ENCODE measurements at regions not wholly inside any gene's neighbourhood (a gene's known extent, or its start where the extent isn't known, plus 50 kb on each side); places are given as distances from the start of the nearest gene placed in this dataset.

- H3K36me3 ChIP-seq: no peaks in the 10 kb centered on the region
- no peak overlapping the region for H3K4me3 ChIP-seq
- H4K20me1 ChIP-seq: no peaks in the 10 kb centered on the region
- H3K9me3 ChIP-seq: no peaks in the 10 kb centered on the region
- no peak overlapping the region for H3K9ac ChIP-seq
- peaks cover 12% of the 10 kb centered on the region for H3K4me1 ChIP-seq
- TF ChIP-seq Cebpa-rat (IDR thresholded peaks at IDR 0.05): no peak
- H3K27ac ChIP-seq: no peak overlapping the region
- H3K4me2 ChIP-seq: no peak overlapping the region
- H3K27me3 ChIP-seq: no peaks in the 10 kb centered on the region
These were observed 51.9 kb upstream of the CTBP2 start for GRCh38 chr10:125212150-125212809.
